Activated naive CD4-positive, alpha-beta T cell treated with anti-CD3 and anti-CD28 coated beads, Interleukin-2, amount 10 ng/mL, durations not matched to agents 7 days and 5 days (primary cell): ENCODE measurements at regions not wholly inside any gene's neighbourhood (a gene's known extent, or its start where the extent isn't known, plus 50 kb on each side); places are given as distances from the start of the nearest gene placed in this dataset.
"Not testable (repeated sequence)": the region's sequence is repeated elsewhere in the genome, so short reads cannot be mapped to it uniquely, and the experiment has no call there.

Source experiments
- CTCF ChIA-PET: fragments of 350-600 bp; sonication (Branson Sonifier 250); formaldehyde crosslinking; loops from one replicate; lab custom pipeline; 2021; ENCODE audit warnings: antibody characterized with exemption; lab: Charles Lee
- DNase-seq: peaks from one replicate; pipeline ENCODE4 v3.0.0-alpha.2; 2020
- H3K27ac Mint-ChIP-seq: one replicate; pipeline ENCODE4 v1.8.0; 2021; ENCODE audit warnings: mild to moderate bottlenecking, moderate library complexity, mixed read lengths
- H3K27me3 Mint-ChIP-seq: one replicate; pipeline ENCODE4 v1.8.0; 2021; ENCODE audit warnings: mild to moderate bottlenecking, mixed read lengths
- H3K36me3 Mint-ChIP-seq: one replicate; pipeline ENCODE4 v1.8.0; 2021; ENCODE audit warnings: mixed read lengths
- H3K4me1 Mint-ChIP-seq: one replicate; pipeline ENCODE4 v1.8.0; 2021; ENCODE audit warnings: mixed read lengths
- H3K4me3 Mint-ChIP-seq: one replicate; pipeline ENCODE4 v1.8.0; 2021; ENCODE audit warnings: mild to moderate bottlenecking, moderate library complexity, mixed read lengths
- H3K9me3 Mint-ChIP-seq: one replicate; pipeline ENCODE4 v1.8.0; 2021; ENCODE audit warnings: mixed read lengths

- Mint-ChIP-seq H3K27ac (no peak overlapping the region), H3K27me3 (no peaks in the 10 kb centered on the region), H3K9me3 (peaks cover 11% of the 10 kb centered on the region), H3K36me3 (no peaks in the 10 kb centered on the region), H3K4me3 (no peak overlapping the region), H3K4me1 (no peaks in the 10 kb centered on the region)
- CTCF ChIA-PET, result no interaction called here
- DNase-seq, result no peak
Observed at GRCh38 chr14:86391085-86391484, 861.1 kb downstream of the FLRT2 start.

- no peaks in the 10 kb centered on the region for H3K36me3 Mint-ChIP-seq
- H3K27me3 Mint-ChIP-seq, result no peaks in the 10 kb centered on the region
- no peaks in the 10 kb centered on the region for H3K4me1 Mint-ChIP-seq
- H3K4me3 Mint-ChIP-seq, result no peak overlapping the region
- H3K27ac Mint-ChIP-seq, result no peak overlapping the region
- CTCF ChIA-PET, result no interaction called here
- DNase-seq, result no peak
- H3K9me3 Mint-ChIP-seq, result peaks cover 8% of the 10 kb centered on the region
Observed at GRCh38 chr14:86388216-86388615, 858.3 kb downstream of the FLRT2 start.

GRCh38 chr14:86373886-86374285 lies 843.9 kb downstream of the FLRT2 start:
- no peaks in the 10 kb centered on the region for H3K4me1 Mint-ChIP-seq
- CTCF ChIA-PET, result no interaction called here
- H3K27ac Mint-ChIP-seq, result no peak overlapping the region
- peaks cover 14% of the 10 kb centered on the region for H3K9me3 Mint-ChIP-seq
- DNase-seq, result no peak
- H3K27me3 Mint-ChIP-seq, result no peaks in the 10 kb centered on the region
- no peaks in the 10 kb centered on the region for H3K36me3 Mint-ChIP-seq
- H3K4me3 Mint-ChIP-seq, result no peak overlapping the region

- H3K27ac Mint-ChIP-seq, result no peak overlapping the region
- no peaks in the 10 kb centered on the region for H3K4me1 Mint-ChIP-seq
- no peak for DNase-seq
- CTCF ChIA-PET, result no interaction called here
- H3K4me3 Mint-ChIP-seq, result no peak overlapping the region
- H3K27me3 Mint-ChIP-seq, result no peaks in the 10 kb centered on the region
- H3K36me3 Mint-ChIP-seq, result no peaks in the 10 kb centered on the region
- H3K9me3 Mint-ChIP-seq, result peaks cover 14% of the 10 kb centered on the region
Observed at GRCh38 chr14:86372402-86372801, 842.5 kb downstream of the FLRT2 start.

- Mint-ChIP-seq H3K4me1 (no peaks in the 10 kb centered on the region), H3K36me3 (no peaks in the 10 kb centered on the region), H3K27ac (no peak overlapping the region), H3K9me3 (no peaks in the 10 kb centered on the region), H3K27me3 (no peaks in the 10 kb centered on the region), H3K4me3 (no peak overlapping the region)
- DNase-seq, result no peak
- CTCF ChIA-PET, result no interaction called here
Observed at GRCh38 chr14:86364634-86365033, 834.7 kb downstream of the FLRT2 start.

- Mint-ChIP-seq H3K36me3 (no peaks in the 10 kb centered on the region), H3K9me3 (no peaks in the 10 kb centered on the region), H3K27ac (no peak overlapping the region), H3K4me1 (no peaks in the 10 kb centered on the region), H3K27me3 (no peaks in the 10 kb centered on the region), H3K4me3 (no peak overlapping the region)
- CTCF ChIA-PET, result interaction anchor here (0.6 kb wide), 1 partner anchor 67 kb away, joined by 5 read pairs; no protein-coding TSS in a partner anchor
- DNase-seq, result no peak
Observed at GRCh38 chr14:86363576-86363975, 833.6 kb downstream of the FLRT2 start.

GRCh38 chr14:86363047-86363446 lies 833.1 kb downstream of the FLRT2 start:
- H3K4me1 Mint-ChIP-seq, result no peaks in the 10 kb centered on the region
- no peak for DNase-seq
- H3K4me3 Mint-ChIP-seq, result no peak overlapping the region
- CTCF ChIA-PET, result no interaction called here
- H3K27ac Mint-ChIP-seq, result no peak overlapping the region
- H3K27me3 Mint-ChIP-seq, result no peaks in the 10 kb centered on the region
- no peaks in the 10 kb centered on the region for H3K36me3 Mint-ChIP-seq
- H3K9me3 Mint-ChIP-seq, result no peaks in the 10 kb centered on the region

GRCh38 chr14:86357876-86358275 lies 827.9 kb downstream of the FLRT2 start:
- CTCF ChIA-PET, result interaction anchor here (0.9 kb wide), 1 partner anchor 10 kb away, joined by 4 read pairs; no protein-coding TSS in a partner anchor
- no peaks in the 10 kb centered on the region for H3K9me3 Mint-ChIP-seq
- no peak for DNase-seq
- no peaks in the 10 kb centered on the region for H3K36me3 Mint-ChIP-seq
- H3K4me3 Mint-ChIP-seq, result no peak overlapping the region
- H3K27me3 Mint-ChIP-seq, result no peaks in the 10 kb centered on the region
- no peak overlapping the region for H3K27ac Mint-ChIP-seq
- H3K4me1 Mint-ChIP-seq, result no peaks in the 10 kb centered on the region

GRCh38 chr14:86357119-86357518 lies 827.2 kb downstream of the FLRT2 start:
- CTCF ChIA-PET, result no interaction called here
- no peak for DNase-seq
- no peaks in the 10 kb centered on the region for H3K9me3 Mint-ChIP-seq
- H3K4me1 Mint-ChIP-seq, result no peaks in the 10 kb centered on the region
- no peaks in the 10 kb centered on the region for H3K36me3 Mint-ChIP-seq
- no peaks in the 10 kb centered on the region for H3K27me3 Mint-ChIP-seq
- no peak overlapping the region for H3K27ac Mint-ChIP-seq
- H3K4me3 Mint-ChIP-seq, result no peak overlapping the region

- CTCF ChIA-PET, result no interaction called here
- Mint-ChIP-seq H3K27ac (no peak overlapping the region), H3K9me3 (no peaks in the 10 kb centered on the region), H3K27me3 (no peaks in the 10 kb centered on the region), H3K36me3 (no peaks in the 10 kb centered on the region), H3K4me3 (no peak overlapping the region), H3K4me1 (peaks cover 8% of the 10 kb centered on the region)
- no peak for DNase-seq
Observed at GRCh38 chr14:86346818-86347384, 817.0 kb downstream of the FLRT2 start.

- CTCF ChIA-PET, result no interaction called here
- Mint-ChIP-seq H3K9me3 (peaks cover 3% of the 10 kb centered on the region), H3K27ac (no peak overlapping the region), H3K36me3 (no peaks in the 10 kb centered on the region), H3K4me3 (no peak overlapping the region), H3K4me1 (no peaks in the 10 kb centered on the region), H3K27me3 (no peaks in the 10 kb centered on the region)
- no peak for DNase-seq
Observed at GRCh38 chr14:86334355-86334754, 804.4 kb downstream of the FLRT2 start.

GRCh38 chr14:86333493-86333892 lies 803.5 kb downstream of the FLRT2 start:
- CTCF ChIA-PET, result no interaction called here

GRCh38 chr14:86331341-86331740 lies 801.4 kb downstream of the FLRT2 start:
- Mint-ChIP-seq H3K27me3 (no peaks in the 10 kb centered on the region), H3K27ac (no peak overlapping the region), H3K4me1 (no peaks in the 10 kb centered on the region), H3K9me3 (peaks cover 2% of the 10 kb centered on the region), H3K36me3 (no peaks in the 10 kb centered on the region), H3K4me3 (no peak overlapping the region)
- no peak for DNase-seq
- CTCF ChIA-PET, result no interaction called here

More at GRCh38 chr14:86333493-86333892, 803.5 kb downstream of the FLRT2 start:
- H3K27me3 Mint-ChIP-seq, result no peaks in the 10 kb centered on the region
- H3K36me3 Mint-ChIP-seq, result no peaks in the 10 kb centered on the region
- no peak overlapping the region for H3K27ac Mint-ChIP-seq
- H3K9me3 Mint-ChIP-seq, result peaks cover 3% of the 10 kb centered on the region
- H3K4me1 Mint-ChIP-seq, result no peaks in the 10 kb centered on the region
- DNase-seq, result no peak
- no peak overlapping the region for H3K4me3 Mint-ChIP-seq

GRCh38 chr14:86321151-86321550 lies 791.2 kb downstream of the FLRT2 start:
- no peaks in the 10 kb centered on the region for H3K36me3 Mint-ChIP-seq
- DNase-seq, result no peak
- no peak overlapping the region for H3K27ac Mint-ChIP-seq
- H3K4me3 Mint-ChIP-seq, result no peak overlapping the region
- peaks cover 3% of the 10 kb centered on the region for H3K9me3 Mint-ChIP-seq
- no peaks in the 10 kb centered on the region for H3K4me1 Mint-ChIP-seq
- no peaks in the 10 kb centered on the region for H3K27me3 Mint-ChIP-seq
- CTCF ChIA-PET, result no interaction called here

GRCh38 chr14:86312154-86312665 lies 782.3 kb downstream of the FLRT2 start:
- CTCF ChIA-PET, H3K9me3 Mint-ChIP-seq, H3K4me1 Mint-ChIP-seq, H3K36me3 Mint-ChIP-seq, DNase-seq, H3K27me3 Mint-ChIP-seq, H3K4me3 Mint-ChIP-seq, H3K27ac Mint-ChIP-seq: not testable (repeated sequence)
